Right lobe of liver (tissue), 4 donors: ENCODE measurements at regions not wholly inside any gene's neighbourhood (a gene's known extent, or its start where the extent isn't known, plus 50 kb on each side); places are given as distances from the start of the nearest gene placed in this dataset.

Experiments used
- POLR2A ChIP-seq: fragments of 450-650 bp; IDR thresholded peaks from one replicate; pipeline ENCODE4 v1.6.1; 2017; ENCODE audit warnings: antibody characterized with exemption, mild to moderate bottlenecking
- TF ChIP-seq, protein P1 (sequence below), 4 donors: fragments of 200-600 bp in 3 of 4; fragments of 450-650 bp in 1 of 4; IDR thresholded peaks; one replicate each; pipeline versions ENCODE4 v1.5.1 to v1.8.0; 2016 to 2022; ENCODE audit warnings: antibody characterized with exemption in 4 of 4, mild to moderate bottlenecking in 2 of 4
- donor health status: DM: no; HTN: no; CAD: no.
- donor health status: DM: no; HTN: no; CAD: no.
- donor health status: DM: no; HTN: yes; CAD: no.

DNA sequence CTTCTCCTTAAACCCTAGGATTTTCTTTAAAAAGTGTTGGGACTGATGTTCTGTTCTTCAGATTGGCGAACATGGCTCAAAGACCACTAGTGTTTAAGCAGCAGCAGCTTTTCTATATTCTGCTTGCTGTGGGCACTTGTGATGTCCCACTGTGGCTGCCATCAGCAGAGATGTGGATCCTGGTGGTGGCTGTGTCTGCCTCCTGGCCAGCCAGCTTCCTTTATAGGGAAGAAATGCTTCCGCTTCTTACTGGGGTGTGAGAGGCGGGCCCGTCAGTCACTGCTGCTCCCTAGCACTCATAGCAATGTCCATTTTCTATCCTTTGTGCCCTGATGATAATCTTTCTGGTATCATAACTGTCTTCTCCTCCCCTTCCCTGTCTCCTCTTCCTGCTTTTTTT, 66.7 kb upstream of the ESR1 start:
- TF ChIP-seq, protein P1, sequence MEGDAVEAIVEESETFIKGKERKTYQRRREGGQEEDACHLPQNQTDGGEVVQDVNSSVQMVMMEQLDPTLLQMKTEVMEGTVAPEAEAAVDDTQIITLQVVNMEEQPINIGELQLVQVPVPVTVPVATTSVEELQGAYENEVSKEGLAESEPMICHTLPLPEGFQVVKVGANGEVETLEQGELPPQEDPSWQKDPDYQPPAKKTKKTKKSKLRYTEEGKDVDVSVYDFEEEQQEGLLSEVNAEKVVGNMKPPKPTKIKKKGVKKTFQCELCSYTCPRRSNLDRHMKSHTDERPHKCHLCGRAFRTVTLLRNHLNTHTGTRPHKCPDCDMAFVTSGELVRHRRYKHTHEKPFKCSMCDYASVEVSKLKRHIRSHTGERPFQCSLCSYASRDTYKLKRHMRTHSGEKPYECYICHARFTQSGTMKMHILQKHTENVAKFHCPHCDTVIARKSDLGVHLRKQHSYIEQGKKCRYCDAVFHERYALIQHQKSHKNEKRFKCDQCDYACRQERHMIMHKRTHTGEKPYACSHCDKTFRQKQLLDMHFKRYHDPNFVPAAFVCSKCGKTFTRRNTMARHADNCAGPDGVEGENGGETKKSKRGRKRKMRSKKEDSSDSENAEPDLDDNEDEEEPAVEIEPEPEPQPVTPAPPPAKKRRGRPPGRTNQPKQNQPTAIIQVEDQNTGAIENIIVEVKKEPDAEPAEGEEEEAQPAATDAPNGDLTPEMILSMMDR (IDR thresholded peaks at IDR 0.05): no peak
- TF ChIP-seq POLR2A: no peak
